ENCODE measurements at regions not wholly inside any gene's neighbourhood (a gene's known extent, or its start where the extent isn't known, plus 50 kb on each side); places are given as distances from the start of the nearest gene placed in this dataset.
"Not testable (repeated sequence)": the region's sequence is repeated elsewhere in the genome, so short reads cannot be mapped to it uniquely, and the experiment has no call there.

GRCh38 chr2:62627667-62628066 is 77.8 kb upstream of the EHBP1 start (continued):
- TF ChIP-seq RAD21 (IDR thresholded peaks at IDR 0.05; ENCODE audit: low read length) (no peak), FOXJ3 (CRISPR knock-in tag; IDR thresholded peaks at IDR 0.05) (no peak), CHD2 (IDR thresholded peaks at IDR 0.05; ENCODE audit: low read length, partially characterized antibody) (no peak), PBX3 (IDR thresholded peaks at IDR 0.05) (no peak), RCOR1 (IDR thresholded peaks at IDR 0.05; ENCODE audit: low read length) (no peak), RXRA (IDR thresholded peaks at IDR 0.05; ENCODE audit: borderline replicate concordance, low read depth) (no peak)

GRCh38 chr2:62624855-62625254 is 80.7 kb upstream of the EHBP1 start:
- no peak for TF ChIP-seq POLR2AphosphoS5 (IDR thresholded peaks at IDR 0.05; ENCODE audit: low read depth, low read length)
- no peak for TF ChIP-seq RXRA (IDR thresholded peaks at IDR 0.05; ENCODE audit: borderline replicate concordance, low read depth)
- TF ChIP-seq GABPA (IDR thresholded peaks at IDR 0.05; ENCODE audit: low read depth): no peak
- no peak for TF ChIP-seq IRF3 (IDR thresholded peaks at IDR 0.05; ENCODE audit: low read depth, low read length)
- no peak for TF ChIP-seq NRF1 (IDR thresholded peaks at IDR 0.05; ENCODE audit: low read depth, low read length)
- TF ChIP-seq TAF1 (IDR thresholded peaks at IDR 0.05; ENCODE audit: borderline replicate concordance, low read depth, low read length): no peak
- no peak for TF ChIP-seq USF1 (IDR thresholded peaks at IDR 0.05; ENCODE audit: borderline replicate concordance, low read depth)
- no peak for TF ChIP-seq NFIC (IDR thresholded peaks at IDR 0.05; ENCODE audit: borderline replicate concordance)
- TF ChIP-seq PBX3 (IDR thresholded peaks at IDR 0.05): no peak
- DNase-seq: no peak
- H3K9me3 ChIP-seq: no peaks in the 10 kb centered on the region
- H4K20me1 ChIP-seq (ENCODE audit: insufficient read depth): no peaks in the 10 kb centered on the region
- no peaks in the 10 kb centered on the region for H3F3A ChIP-seq (replicated peaks; ENCODE audit: insufficient read depth)
- no peak overlapping the region for H3K4me2 ChIP-seq
- H3K4me3 ChIP-seq (ENCODE audit: low read depth in 2 of 2, low read length in 1 of 2): no peak overlapping the region
- H3K9me2 ChIP-seq: no peaks in the 10 kb centered on the region
- ChIA-PET CTCF (no interaction called here), POLR2A (no interaction called here)
- H3K27ac ChIP-seq (ENCODE audit: low read depth in 2 of 2, low read length in 1 of 2): no peak overlapping the region
- no peaks in the 10 kb centered on the region for H3K27me3 ChIP-seq (ENCODE audit: insufficient read depth)
- H3K79me2 ChIP-seq (ENCODE audit: insufficient read depth): no peaks in the 10 kb centered on the region
- whole genome bisulfite sequencing (ENCODE audit: low lambda C conversion rate): 67% methylated on average over 3 of the region's 3 CpGs
- H3K36me3 ChIP-seq (replicated peaks in 1 of 2; ENCODE audit: control insufficient read depth in 1 of 2, insufficient read depth in 2 of 2, low read length in 1 of 2): no peaks in the 10 kb centered on the region
- no peak overlapping the region for H3K9ac ChIP-seq
- H2AFZ ChIP-seq (ENCODE audit: low read depth): no peak overlapping the region
- H3K4me1 ChIP-seq (ENCODE audit: control insufficient read depth in 1 of 2, insufficient read depth in 2 of 2, low read depth in 1 of 2, low read length in 1 of 2): no peaks in the 10 kb centered on the region

- H3K9me3 ChIP-seq; H3K4me2 ChIP-seq; H3K9me2 ChIP-seq; DNase-seq; H3K36me3 ChIP-seq (replicated peaks in 1 of 2; ENCODE audit: control insufficient read depth in 1 of 2, insufficient read depth in 2 of 2, low read length in 1 of 2); H3K27me3 ChIP-seq (ENCODE audit: insufficient read depth); H3K4me1 ChIP-seq (ENCODE audit: control insufficient read depth in 1 of 2, insufficient read depth in 2 of 2, low read depth in 1 of 2, low read length in 1 of 2); H3K79me2 ChIP-seq (ENCODE audit: insufficient read depth); H3K9ac ChIP-seq; H4K20me1 ChIP-seq (ENCODE audit: insufficient read depth); H3F3A ChIP-seq (replicated peaks; ENCODE audit: insufficient read depth); H3K27ac ChIP-seq (ENCODE audit: low read depth in 2 of 2, low read length in 1 of 2); CTCF ChIA-PET; POLR2A ChIA-PET; H2AFZ ChIP-seq (ENCODE audit: low read depth); H3K4me3 ChIP-seq (ENCODE audit: low read depth in 2 of 2, low read length in 1 of 2): not testable (repeated sequence)
- 96% methylated on average over 2 of the region's 2 CpGs for WGBS (ENCODE audit: low lambda C conversion rate)
Observed at GRCh38 chr2:62616486-62616885, 89.0 kb upstream of the EHBP1 start.

All from SK-N-SH (cell line).